Endothelial cell of umbilical vein (primary cell): ENCODE measurements at regions not wholly inside any gene's neighbourhood (a gene's known extent, or its start where the extent isn't known, plus 50 kb on each side); places are given as distances from the start of the nearest gene placed in this dataset.

Experiments
- BruUV-seq: library from RNA; stranded (reverse); fragments of 400-500 nt; replicated peaks from 2 replicates; lab custom pipeline; 2021; lab: Mats Ljungman, UMichigan
- CTCF ChIA-PET: fragments of 300-600, 350-600 bp; sonication (Branson Sonifier 250); formaldehyde crosslinking; loops from one replicate; lab custom pipeline; 2021; ENCODE audit warnings: antibody characterized with exemption, inconsistent platforms; lab: Charles Lee
- POLR2A ChIA-PET: fragments of 300-600, 350-600 bp; sonication (Branson Sonifier 250); formaldehyde crosslinking; loops from one replicate; lab custom pipeline; 2021; ENCODE audit warnings: antibody characterized with exemption, inconsistent platforms; lab: Charles Lee
- DNase-seq: peaks from one replicate; pipeline ENCODE4 v3.0.0-alpha.2; 2011; ENCODE audit warnings: low read depth, low spot score
- FAIRE-seq: peaks from 2 replicates; lab custom pipeline; 2011; peaks lifted over from hg19 to GRCh38; lab: Jason Lieb, UNC
- H2AFZ ChIP-seq: 2 replicates; pipeline ENCODE4 v1.6.0; 2012; ENCODE audit warnings: low read depth, low read length, control low read depth, inconsistent platforms
- H3K27ac ChIP-seq: 2 replicates; pipeline ENCODE4 v1.5.1; 2011; ENCODE audit warnings: low read depth, mild to moderate bottlenecking, control low read depth, low read length, moderate library complexity; ENCODE audit not compliant: insufficient read depth
- H3K27me3 ChIP-seq, 2 experiments: 2 replicates each; pipeline versions ENCODE4 v1.6.0 to v1.6.1; 2011; ENCODE audit warnings: low read length in 2 of 2, mixed read lengths in 1 of 2; ENCODE audit not compliant: control insufficient read depth in 2 of 2, insufficient read depth in 2 of 2
- H3K36me3 ChIP-seq, 2 experiments: 2 replicates in 1 of 2; 3 replicates in 1 of 2; pipeline ENCODE4 v1.5.1; 2011; ENCODE audit warnings: low read length in 2 of 2, mild to moderate bottlenecking in 1 of 2, moderate library complexity in 1 of 2; ENCODE audit not compliant: control insufficient read depth in 2 of 2, insufficient read depth in 2 of 2; ENCODE audit errors: extremely low read depth in 1 of 2
- H3K4me1 ChIP-seq: 3 replicates; pipeline ENCODE4 v1.5.1; 2011; ENCODE audit warnings: mild to moderate bottlenecking, low read length; ENCODE audit not compliant: control insufficient read depth, insufficient read depth; ENCODE audit errors: extremely low read depth
- H3K4me2 ChIP-seq: 2 replicates; pipeline ENCODE4 v1.6.1; 2011; ENCODE audit warnings: low read length, control low read depth, mixed read lengths; ENCODE audit not compliant: insufficient read depth
- H3K4me3 ChIP-seq, 3 experiments: fragments of 200-600 bp in 1 of 3; sonication (generic), shearing (Covaris generic) in 1 of 3; replicated peaks in 1 of 3; 2 replicates each; pipeline ENCODE4 v1.5.1; 2011 to 2016; ENCODE audit warnings: control low read depth in 3 of 3, low read length in 3 of 3, mild to moderate bottlenecking in 2 of 3, inconsistent platforms in 1 of 3, low read depth in 1 of 3, moderate library complexity in 1 of 3; ENCODE audit not compliant: insufficient read depth in 1 of 3
- H3K79me2 ChIP-seq: 2 replicates; pipeline ENCODE4 v1.6.0; 2012; ENCODE audit warnings: low read length, inconsistent platforms; ENCODE audit not compliant: control insufficient read depth, insufficient read depth
- H3K9ac ChIP-seq: replicated peaks from 2 replicates; pipeline ENCODE3; 2011; ENCODE audit warnings: low read length, control low read depth; ENCODE audit not compliant: insufficient read depth; ENCODE audit errors: extremely low read depth
- H3K9me1 ChIP-seq: replicated peaks from 3 replicates; pipeline ENCODE4 v1.6.0; 2011; ENCODE audit warnings: mild to moderate bottlenecking, low read length; ENCODE audit not compliant: control insufficient read depth, insufficient read depth; ENCODE audit errors: extremely low read depth
- H3K9me3 ChIP-seq: replicated peaks from 2 replicates; pipeline ENCODE4 v1.5.1; 2012; ENCODE audit warnings: low read length, inconsistent platforms; ENCODE audit not compliant: control insufficient read depth, insufficient read depth
- H4K20me1 ChIP-seq: replicated peaks from 2 replicates; pipeline ENCODE3; 2011; ENCODE audit warnings: mild to moderate bottlenecking, low read length; ENCODE audit not compliant: control insufficient read depth, insufficient read depth; ENCODE audit errors: extremely low read depth
- CTCF ChIP-seq, 2 donors: IDR thresholded peaks; 1 replicate in 1 of 2; 2 replicates in 1 of 2; pipeline ENCODE4 v1.5.1; 2011; ENCODE audit warnings: low read length in 2 of 2, mild to moderate bottlenecking in 2 of 2, moderate library complexity in 2 of 2, control low read depth in 1 of 2, inconsistent platforms in 1 of 2, low read depth in 1 of 2; ENCODE audit not compliant: insufficient read depth in 1 of 2; ENCODE audit errors: extremely low read depth in 1 of 2
- EZH2 ChIP-seq: IDR thresholded peaks from 2 replicates; pipeline ENCODE4 v1.6.1; 2012; ENCODE audit warnings: borderline replicate concordance, low read depth, mild to moderate bottlenecking, moderate library complexity, low read length, inconsistent platforms; ENCODE audit not compliant: severe bottlenecking
- FOS ChIP-seq: IDR thresholded peaks from 2 replicates; pipeline ENCODE4 v1.6.1; 2011; ENCODE audit warnings: mild to moderate bottlenecking, low read length, moderate library complexity, borderline replicate concordance; ENCODE audit not compliant: insufficient read depth
- GATA2 ChIP-seq: IDR thresholded peaks from 2 replicates; pipeline ENCODE4 v1.7.0; 2011; ENCODE audit warnings: low read depth, mild to moderate bottlenecking, moderate library complexity, mixed read lengths, low read length; ENCODE audit not compliant: insufficient read length, insufficient read depth
- JUN ChIP-seq: IDR thresholded peaks from 2 replicates; pipeline ENCODE4 v1.6.1; 2011; ENCODE audit warnings: borderline replicate concordance, low read depth; ENCODE audit not compliant: insufficient read length, insufficient read depth
- MAX ChIP-seq: IDR thresholded peaks from 2 replicates; pipeline ENCODE4 v1.6.1; 2011; ENCODE audit not compliant: insufficient read depth, insufficient read length
- MYC ChIP-seq: IDR thresholded peaks from one replicate; pipeline ENCODE4 v1.6.1; 2011; ENCODE audit warnings: mild to moderate bottlenecking, low read depth, low read length
- POLR2A ChIP-seq: IDR thresholded peaks from 2 replicates; pipeline ENCODE4 v1.6.1; 2012; ENCODE audit warnings: low read depth, mild to moderate bottlenecking, control low read depth, low read length
- POLR2AphosphoS5 ChIP-seq: IDR thresholded peaks from 2 replicates; pipeline ENCODE4 v1.6.1; 2012; ENCODE audit warnings: low read depth, mild to moderate bottlenecking, control low read depth, low read length, moderate library complexity; ENCODE audit not compliant: insufficient read depth
- dilution Hi-C: fragments of 300-500 bp; cut with MboI; formaldehyde crosslinking; loops from one replicate; pipeline ENCODE4 v1.15.0; 2019; ENCODE audit warnings: low sequenced_read_pairs; ENCODE audit not compliant: extremely low pct_ligation_motif_present
- intact Hi-C: fragments of 100-400 bp; cut with micrococcal nuclease; formaldehyde crosslinking; loops from one replicate; pipeline ENCODE4 v1.10.0; 2022

- H3K9me3 ChIP-seq: no peaks in the 10 kb centered on the region
Measured at GRCh38 chr6:48325701-48326100, 214.7 kb upstream of the PTCHD4 start.

More at GRCh38 chr6:48325701-48326100, 214.7 kb upstream of the PTCHD4 start:
- no peak overlapping the region for H3K4me3 ChIP-seq
- no peak overlapping the region for H2AFZ ChIP-seq
- H3K4me2 ChIP-seq: no peak overlapping the region
- dilution Hi-C loops (no loop called here), intact Hi-C loops (no loop called here)
- H3K36me3 ChIP-seq: no peaks in the 10 kb centered on the region
- FAIRE-seq (no peak), DNase-seq (no peak)
- H3K27ac ChIP-seq: no peak overlapping the region
- H3K9ac ChIP-seq: no peak overlapping the region
- ChIA-PET CTCF (no interaction called here), POLR2A (no interaction called here)
- H3K79me2 ChIP-seq: no peaks in the 10 kb centered on the region
- H4K20me1 ChIP-seq: no peaks in the 10 kb centered on the region
- no peaks in the 10 kb centered on the region for H3K4me1 ChIP-seq
- H3K9me1 ChIP-seq: no peaks in the 10 kb centered on the region
- no peaks in the 10 kb centered on the region for H3K27me3 ChIP-seq
- no TSS peak for BruUV-seq
- TF ChIP-seq GATA2 (no peak), POLR2A (no peak), POLR2AphosphoS5 (no peak), FOS (no peak), CTCF (IDR thresholded peaks at IDR 0.05; ENCODE audit: extremely low read depth in 1 of 2, insufficient read depth in 1 of 2, low read depth in 1 of 2, low read length in 2 of 2) (no peak), JUN (no peak), EZH2 (no peak), MYC (no peak), MAX (no peak)
